ENCODE measurements at regions not wholly inside any gene's neighbourhood (a gene's known extent, or its start where the extent isn't known, plus 50 kb on each side); places are given as distances from the start of the nearest gene placed in this dataset.

DNA sequence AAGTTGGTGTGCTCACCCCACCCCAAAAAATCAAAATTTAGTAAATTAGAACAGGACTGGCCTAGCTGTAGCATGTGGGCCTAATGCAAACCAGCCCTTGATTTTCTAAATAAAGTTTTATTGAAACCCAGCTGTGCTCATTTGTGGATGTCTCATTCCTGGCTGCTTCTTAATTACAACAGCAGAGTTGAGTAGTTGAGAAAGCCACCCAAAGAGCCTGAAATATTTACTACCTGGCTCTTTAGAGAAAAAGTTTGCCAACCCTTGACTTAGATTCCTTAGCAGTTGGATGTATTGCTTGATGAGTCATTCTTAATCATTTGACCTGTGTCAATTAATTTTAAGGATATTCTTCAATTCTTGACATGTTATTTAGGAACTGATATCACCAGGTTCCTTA is 168.3 kb upstream of the PUDP start:
- TF ChIP-seq POLR2A (IDR thresholded peaks at IDR 0.05) = no peak
- TF ChIP-seq, protein P1, sequence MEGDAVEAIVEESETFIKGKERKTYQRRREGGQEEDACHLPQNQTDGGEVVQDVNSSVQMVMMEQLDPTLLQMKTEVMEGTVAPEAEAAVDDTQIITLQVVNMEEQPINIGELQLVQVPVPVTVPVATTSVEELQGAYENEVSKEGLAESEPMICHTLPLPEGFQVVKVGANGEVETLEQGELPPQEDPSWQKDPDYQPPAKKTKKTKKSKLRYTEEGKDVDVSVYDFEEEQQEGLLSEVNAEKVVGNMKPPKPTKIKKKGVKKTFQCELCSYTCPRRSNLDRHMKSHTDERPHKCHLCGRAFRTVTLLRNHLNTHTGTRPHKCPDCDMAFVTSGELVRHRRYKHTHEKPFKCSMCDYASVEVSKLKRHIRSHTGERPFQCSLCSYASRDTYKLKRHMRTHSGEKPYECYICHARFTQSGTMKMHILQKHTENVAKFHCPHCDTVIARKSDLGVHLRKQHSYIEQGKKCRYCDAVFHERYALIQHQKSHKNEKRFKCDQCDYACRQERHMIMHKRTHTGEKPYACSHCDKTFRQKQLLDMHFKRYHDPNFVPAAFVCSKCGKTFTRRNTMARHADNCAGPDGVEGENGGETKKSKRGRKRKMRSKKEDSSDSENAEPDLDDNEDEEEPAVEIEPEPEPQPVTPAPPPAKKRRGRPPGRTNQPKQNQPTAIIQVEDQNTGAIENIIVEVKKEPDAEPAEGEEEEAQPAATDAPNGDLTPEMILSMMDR (IDR thresholded peaks at IDR 0.05) = no peak
- intact Hi-C loops (cut with DNase I) = no loop called here
- DNase-seq (no peak), ATAC-seq (no peak)
- no peaks in the 10 kb centered on the region for H3K27me3 ChIP-seq
- H3K9me3 ChIP-seq = no peaks in the 10 kb centered on the region
- H3K27ac ChIP-seq = no peak overlapping the region
- H3K4me3 ChIP-seq = no peak overlapping the region
- no peaks in the 10 kb centered on the region for H3K36me3 ChIP-seq
- no peaks in the 10 kb centered on the region for H3K4me1 ChIP-seq

DNA sequence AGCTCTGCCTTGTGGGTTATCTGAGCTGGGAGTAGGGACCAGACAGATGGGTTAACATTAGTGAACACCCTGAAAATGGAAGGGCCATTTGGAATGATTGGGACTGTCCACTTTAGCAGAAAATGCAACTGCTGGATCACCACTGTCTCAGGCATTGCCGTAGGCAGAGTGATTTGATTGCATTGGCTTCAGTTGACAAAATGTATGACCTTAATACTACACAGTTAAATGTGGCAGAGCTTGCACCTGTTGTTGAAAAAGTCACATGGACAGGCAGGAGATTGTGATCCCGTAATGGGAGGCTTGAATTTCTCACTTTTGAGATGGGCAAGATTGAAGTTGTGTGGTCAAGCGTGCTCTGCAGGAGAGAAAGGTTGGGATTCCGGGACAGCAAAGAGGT is 166.5 kb upstream of the PUDP start:
- TF ChIP-seq, protein P1 (IDR thresholded peaks at IDR 0.05) = no peak
- no peak for TF ChIP-seq POLR2A (IDR thresholded peaks at IDR 0.05)
- intact Hi-C loops (cut with DNase I) = no loop called here
- Histone ChIP-seq H3K4me1 (no peaks in the 10 kb centered on the region), H3K27ac (no peak overlapping the region), H3K4me3 (no peak overlapping the region), H3K27me3 (no peaks in the 10 kb centered on the region), H3K36me3 (no peaks in the 10 kb centered on the region), H3K9me3 (no peaks in the 10 kb centered on the region)
- ATAC-seq (no peak), DNase-seq (no peak)
- 93 to 96% (median 94%) methylated on average over 4 of the region's 4 CpGs for WGBS, 4 donors

GRCh38 chrX:7307720-7308119 is 159.8 kb upstream of the PUDP start:
- TF ChIP-seq, protein P1 (IDR thresholded peaks at IDR 0.05) = no peak
- no peak for TF ChIP-seq POLR2A (IDR thresholded peaks at IDR 0.05)
- no peak overlapping the region for H3K4me3 ChIP-seq
- H3K36me3 ChIP-seq = peaks cover 0 to 10% (median 0%) of the 10 kb centered on the region in 9 donors
- intact Hi-C loops (cut with DNase I) = no loop called here
- no peaks in the 10 kb centered on the region for H3K27me3 ChIP-seq
- H3K4me1 ChIP-seq = no peaks in the 10 kb centered on the region
- no peaks in the 10 kb centered on the region for H3K9me3 ChIP-seq
- WGBS, 4 donors = 94 to 100% (median 94%) methylated on average over 1 of the region's 1 CpG
- ATAC-seq (no peak), DNase-seq (no peak)
- no peak overlapping the region for H3K27ac ChIP-seq

- TF ChIP-seq POLR2A (IDR thresholded peaks at IDR 0.05) = no peak
- TF ChIP-seq, protein P1 (IDR thresholded peaks at IDR 0.05) = no peak
- Histone ChIP-seq H3K36me3 (no peaks in the 10 kb centered on the region), H3K27ac (no peak overlapping the region), H3K4me3 (no peak overlapping the region), H3K9me3 (peaks cover 0 to 7% (median 0%) of the 10 kb centered on the region in 12 donors), H3K4me1 (no peaks in the 10 kb centered on the region), H3K27me3 (no peaks in the 10 kb centered on the region)
- 81 to 100% (median 90%) methylated on average over 1 of the region's 1 CpG for WGBS, 4 donors
- intact Hi-C loops (cut with DNase I) = no loop called here
- ATAC-seq = no peak
- DNase-seq = no peak
Observed at GRCh38 chrX:7294483-7294882, 146.5 kb upstream of the PUDP start.
